HepG2 (cell line): ENCODE measurements at regions not wholly inside any gene's neighbourhood (a gene's known extent, or its start where the extent isn't known, plus 50 kb on each side); places are given as distances from the start of the nearest gene placed in this dataset.

Source experiments
- ATAC-seq: fragments of 200-7000 bp; cut with Tn5 transposase; 3 replicates; pipeline ENCODE4 v1.9.1; 2020; ENCODE audit warnings: mild to moderate bottlenecking, moderate library complexity
- BruUV-seq: library from RNA; stranded (reverse); fragments of 400-500 nt; replicated peaks from 2 replicates; lab custom pipeline; 2021; lab: Mats Ljungman, UMichigan
- CTCF ChIA-PET: fragments of 300-600 bp; formaldehyde crosslinking; extraction: SDS; loops from one replicate; lab custom pipeline; 2021; ENCODE audit warnings: low total read pairs, inconsistent platforms, low intra/inter-chr PET ratio; lab: Yijun Ruan, JAX
- POLR2A ChIA-PET: fragments of 350-600 bp; sonication (Branson Sonifier 250); formaldehyde crosslinking; loops from one replicate; lab custom pipeline; 2020; ENCODE audit warnings: antibody characterized with exemption, inconsistent platforms; lab: Yijun Ruan, JAX
- DNase-seq: peaks from one replicate; pipeline ENCODE4 v3.0.0-alpha.2; 2015; ENCODE audit warnings: low spot score
- FAIRE-seq: peaks from 3 replicates; lab custom pipeline; 2011; peaks lifted over from hg19 to GRCh38; lab: Jason Lieb, UNC
- H2AFZ ChIP-seq: one replicate; pipeline ENCODE4 v1.6.1; 2011; ENCODE audit warnings: low read length, inconsistent platforms
- H3K27ac ChIP-seq: fragments of 300-600 bp; 3 replicates; pipeline ENCODE4 v1.8.0; 2011; ENCODE audit warnings: mixed run types, mild to moderate bottlenecking, mixed read lengths, low read length, inconsistent platforms; ENCODE audit not compliant: insufficient read depth; ENCODE audit errors: extremely low read length
- H3K27me3 ChIP-seq, 2 experiments: fragments of 200-600 bp in 1 of 2; 2 replicates in 1 of 2; 3 replicates in 1 of 2; pipeline versions ENCODE4 v1.6.0 to v1.8.0; 2011; ENCODE audit warnings: low read length in 2 of 2, mild to moderate bottlenecking in 2 of 2, moderate library complexity in 2 of 2, inconsistent platforms in 1 of 2; ENCODE audit not compliant: insufficient read depth in 2 of 2, control insufficient read depth in 1 of 2
- H3K36me3 ChIP-seq, 2 experiments: fragments of 200-600 bp in 1 of 2; replicated peaks in 1 of 2; 2 replicates in 1 of 2; 3 replicates in 1 of 2; pipeline versions ENCODE4 v1.5.1 to v1.8.0; 2011; ENCODE audit warnings: low read length in 2 of 2, inconsistent platforms in 1 of 2; ENCODE audit not compliant: insufficient read depth in 2 of 2, control insufficient read depth in 1 of 2
- H3K4me1 ChIP-seq: 2 replicates; pipeline ENCODE4 v1.5.1; 2012; ENCODE audit warnings: low read length, inconsistent platforms; ENCODE audit not compliant: insufficient read depth
- H3K4me2 ChIP-seq: 2 replicates; pipeline ENCODE4 v1.6.0; 2011; ENCODE audit warnings: low read depth, low read length, inconsistent platforms
- H3K4me3 ChIP-seq, 3 experiments: fragments of 200-600 bp in 1 of 3; sonication (generic), shearing (Covaris generic) in 1 of 3; replicated peaks in 1 of 3; 2 replicates each; pipeline ENCODE4 v1.5.1; 2011 to 2016; ENCODE audit warnings: low read length in 3 of 3, inconsistent platforms in 2 of 3, low read depth in 2 of 3, mild to moderate bottlenecking in 2 of 3, control low read depth in 1 of 3, mixed read lengths in 1 of 3; ENCODE audit not compliant: insufficient read depth in 1 of 3
- H3K79me2 ChIP-seq: one replicate; pipeline ENCODE4 v1.6.1; 2011; ENCODE audit warnings: low read length, inconsistent platforms; ENCODE audit not compliant: insufficient read depth
- H3K9ac ChIP-seq: 2 replicates; pipeline ENCODE4 v1.6.0; 2011; ENCODE audit warnings: mild to moderate bottlenecking, low read depth, low read length, inconsistent platforms; ENCODE audit not compliant: insufficient read depth
- H3K9me3 ChIP-seq: 2 replicates; pipeline ENCODE4 v1.5.1; 2012; ENCODE audit warnings: mild to moderate bottlenecking, low read length
- H4K20me1 ChIP-seq: 2 replicates; pipeline ENCODE4 v1.6.0; 2011; ENCODE audit warnings: inconsistent platforms, mild to moderate bottlenecking, low read length, moderate library complexity; ENCODE audit not compliant: insufficient read depth
- CBFB ChIP-seq: sonication (generic); formaldehyde crosslinking; IDR thresholded peaks from 2 replicates; pipeline ENCODE4 v1.4.0; 2020; ENCODE audit warnings: missing genetic modification reagents
- ELF4 ChIP-seq: sonication (generic); formaldehyde crosslinking; IDR thresholded peaks from 2 replicates; pipeline ENCODE4 v1.5.0; 2020; ENCODE audit warnings: missing genetic modification reagents, mild to moderate bottlenecking, moderate library complexity, borderline replicate concordance
- GLI4 ChIP-seq: sonication (generic); formaldehyde crosslinking; IDR thresholded peaks from 2 replicates; pipeline ENCODE4 v1.5.1; 2020; ENCODE audit warnings: missing genetic modification reagents, mild to moderate bottlenecking, moderate library complexity, borderline replicate concordance
- IKZF4 ChIP-seq: sonication (generic); formaldehyde crosslinking; IDR thresholded peaks from 2 replicates; pipeline ENCODE4 v1.5.1; 2020; ENCODE audit warnings: borderline replicate concordance, mild to moderate bottlenecking, low read depth, missing genetic modification reagents; ENCODE audit errors: not compliant biosample characterization
- NR2F1 ChIP-seq, 2 experiments: fragments of 450-650 bp in 1 of 2; formaldehyde crosslinking in 1 of 2; IDR thresholded peaks; 2 replicates each; pipeline versions ENCODE4 v1.5.0 to v1.6.1; 2016 to 2020; ENCODE audit warnings: mild to moderate bottlenecking in 1 of 2, missing compliant biosample characterization in 1 of 2, missing genetic modification reagents in 1 of 2, moderate library complexity in 1 of 2
- RELA ChIP-seq: sonication (generic); formaldehyde crosslinking; IDR thresholded peaks from 2 replicates; pipeline ENCODE4 v1.4.0; 2020; ENCODE audit warnings: missing genetic modification reagents
- ZBTB37 ChIP-seq: sonication (generic); formaldehyde crosslinking; IDR thresholded peaks from 2 replicates; pipeline ENCODE4 v1.4.0; 2020; ENCODE audit warnings: mild to moderate bottlenecking, missing genetic modification reagents
- ZNF274 ChIP-seq: sonication (generic); formaldehyde crosslinking; IDR thresholded peaks from 2 replicates; pipeline ENCODE4 v1.5.1; 2020; ENCODE audit warnings: mild to moderate bottlenecking, missing genetic modification reagents
- WGBS: methylation state at CpG from one replicate; pipeline ENCODE4 v1.1.6; 2017; ENCODE audit warnings: low lambda C conversion rate; 5-methylcytosine and 5-hydroxymethylcytosine counted together
- in situ Hi-C: cut with HindIII; loops from 2 replicates; pipeline ENCODE4 v1.10.0; 2017; ENCODE audit warnings: low pct_unique_long_range_greater_than_20kb; ENCODE audit not compliant: extremely low pct_ligation_motif_present
- intact Hi-C: fragments of 100-400 bp; cut with micrococcal nuclease; formaldehyde crosslinking; loops from one replicate; pipeline ENCODE4 v1.10.0; 2022; ENCODE audit not compliant: unreplicated experiment
- TF ChIP-seq, protein P1 (sequence below): sonication (generic); formaldehyde crosslinking; IDR thresholded peaks from 2 replicates; pipeline ENCODE4 v1.8.0; 2022; ENCODE audit warnings: low read depth, missing genetic modification reagents

GRCh38 chr16:63697736-63698135, 1424.1 kb downstream of the CDH11 start (continued):
- TF ChIP-seq ZNF274 (no peak), ELF4 (CRISPR knock-in tag) (no peak)

- no peak overlapping the region for H3K4me3 ChIP-seq
- H3K4me1 ChIP-seq, result no peaks in the 10 kb centered on the region
- no peaks in the 10 kb centered on the region for H3K36me3 ChIP-seq
- H3K27ac ChIP-seq, result no peak overlapping the region
- H3K27me3 ChIP-seq, result no peaks in the 10 kb centered on the region
- no peak for DNase-seq
- H3K9ac ChIP-seq, result no peak overlapping the region
- POLR2A ChIA-PET, result no interaction called here
- ATAC-seq, result no peak
- no TSS peak for BruUV-seq
- no peak for TF ChIP-seq CBFB (CRISPR knock-in tag)
- no peak for TF ChIP-seq GLI4 (CRISPR knock-in tag)
- TF ChIP-seq, all 625 proteins: peak for 0
- Histone ChIP-seq H4K20me1 (no peaks in the 10 kb centered on the region), H3K4me2 (no peak overlapping the region), H3K9me3 (peaks cover 13% of the 10 kb centered on the region; the same call in 1 of the 2 replicates), H2AFZ (no peak overlapping the region), H3K79me2 (no peaks in the 10 kb centered on the region)
- in situ Hi-C loops, result no loop called here
- 8% methylated on average over 1 of the region's 1 CpG for WGBS
- CTCF ChIA-PET, result no interaction called here
- no peak for FAIRE-seq
- intact Hi-C loops, result no loop called here
Observed at GRCh38 chr16:63695347-63695746, 1426.5 kb downstream of the CDH11 start.

GRCh38 chr16:63690961-63691360, 1430.9 kb downstream of the CDH11 start:
- Histone ChIP-seq H3K4me3 (no peak overlapping the region), H3K27me3 (no peaks in the 10 kb centered on the region), H3K9ac (no peak overlapping the region), H4K20me1 (no peaks in the 10 kb centered on the region), H3K4me2 (no peak overlapping the region), H3K36me3 (no peaks in the 10 kb centered on the region), H3K4me1 (no peaks in the 10 kb centered on the region), H3K9me3 (peaks cover 13% of the 10 kb centered on the region; the same call in 1 of the 2 replicates), H2AFZ (no peak overlapping the region), H3K79me2 (no peaks in the 10 kb centered on the region), H3K27ac (no peak overlapping the region)
- intact Hi-C loops, result no loop called here
- FAIRE-seq, result no peak
- ChIA-PET POLR2A (no interaction called here), CTCF (no interaction called here)
- WGBS, result 2% methylated on average over 7 of the region's 7 CpGs
- no peak for DNase-seq
- BruUV-seq, result no TSS peak
- in situ Hi-C loops, result no loop called here
- ATAC-seq, result no peak
- TF ChIP-seq IKZF4 (CRISPR knock-in tag) (no peak), NR2F1 (CRISPR knock-in tag; IDR thresholded peaks at IDR 0.05) (no peak), RELA (no peak), ZBTB37 (CRISPR knock-in tag) (no peak)
- TF ChIP-seq, protein P1, sequence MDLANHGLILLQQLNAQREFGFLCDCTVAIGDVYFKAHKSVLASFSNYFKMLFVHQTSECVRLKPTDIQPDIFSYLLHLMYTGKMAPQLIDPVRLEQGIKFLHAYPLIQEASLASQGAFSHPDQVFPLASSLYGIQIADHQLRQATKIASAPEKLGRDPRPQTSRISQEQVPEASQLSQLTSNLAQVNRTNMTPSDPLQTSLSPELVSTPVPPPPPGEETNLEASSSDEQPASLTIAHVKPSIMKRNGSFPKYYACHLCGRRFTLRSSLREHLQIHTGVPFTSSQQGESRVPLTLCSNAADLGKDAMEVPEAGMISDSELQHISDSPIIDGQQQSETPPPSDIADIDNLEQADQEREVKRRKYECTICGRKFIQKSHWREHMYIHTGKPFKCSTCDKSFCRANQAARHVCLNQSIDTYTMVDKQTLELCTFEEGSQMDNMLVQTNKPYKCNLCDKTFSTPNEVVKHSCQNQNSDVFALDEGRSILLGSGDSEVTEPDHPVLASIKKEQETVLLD, result no peak
